Sigmoid colon (tissue), 6 donors: ENCODE measurements at regions not wholly inside any gene's neighbourhood (a gene's known extent, or its start where the extent isn't known, plus 50 kb on each side); places are given as distances from the start of the nearest gene placed in this dataset.

Experiments
- DNase-seq: peaks from one replicate; pipeline ENCODE4 v3.0.0-alpha.2; 2019
- H3K27ac ChIP-seq, 4 donors: fragments of 200-600 bp; sonication (generic); one replicate each; pipeline ENCODE4 v1.5.1; 2016 to 2019; ENCODE audit warnings: mild to moderate bottlenecking in 1 of 4
- H3K27me3 ChIP-seq, 3 donors: fragments of 200-600 bp; sonication (generic); one replicate each; pipeline ENCODE4 v1.5.1; 2019; ENCODE audit warnings: mild to moderate bottlenecking in 1 of 3
- H3K36me3 ChIP-seq, 4 donors: fragments of 200-600 bp; sonication (generic); one replicate each; pipeline ENCODE4 v1.5.1; 2016 to 2019
- H3K4me1 ChIP-seq, 4 donors: fragments of 200-600 bp; sonication (generic); one replicate each; pipeline ENCODE4 v1.5.1; 2017 to 2019
- H3K4me3 ChIP-seq, 4 donors: fragments of 200-600 bp; sonication (generic); one replicate each; pipeline ENCODE4 v1.5.1; 2017 to 2019; ENCODE audit warnings: mild to moderate bottlenecking in 2 of 4, moderate library complexity in 1 of 4
- H3K9me3 ChIP-seq, 4 donors: fragments of 200-600 bp in 3 of 4; sonication (generic) in 3 of 4; one replicate each; pipeline versions ENCODE4 v1.5.1 to v1.6.1; 2013 to 2019
- CTCF ChIP-seq, 4 experiments: fragments of 450-650 bp in 3 of 4; fragments of 200-600 bp in 1 of 4; IDR thresholded peaks; one replicate each; pipeline ENCODE4 v1.5.1; 2016 to 2019; ENCODE audit warnings: antibody characterized with exemption in 4 of 4, mild to moderate bottlenecking in 3 of 4, moderate library complexity in 2 of 4
- EP300 ChIP-seq, 4 donors: sonication (generic); formaldehyde crosslinking; IDR thresholded peaks; one replicate each; pipeline ENCODE4 v1.6.1; 2017; ENCODE audit warnings: antibody characterized with exemption in 4 of 4
- POLR2A ChIP-seq, 2 donors: fragments of 450-650 bp; IDR thresholded peaks; one replicate each; pipeline ENCODE4 v1.6.1; 2016; ENCODE audit warnings: antibody characterized with exemption in 2 of 2, mild to moderate bottlenecking in 2 of 2, moderate library complexity in 2 of 2
- POLR2AphosphoS5 ChIP-seq, 4 donors: sonication (generic); formaldehyde crosslinking; IDR thresholded peaks; one replicate each; pipeline ENCODE4 v1.6.1; 2017; ENCODE audit warnings: antibody characterized with exemption in 4 of 4
- WGBS, 2 donors: extraction: QIAGEN DNeasy Blood & Tissue Kit; methylation state at CpG; one replicate each; pipeline ENCODE4 v1.1.7; 2013; 5-methylcytosine and 5-hydroxymethylcytosine counted together
- intact Hi-C: fragments of 100-400 bp; cut with DNase I; formaldehyde crosslinking; loops from one replicate; pipeline ENCODE4 v1.15.1; 2023
- donor health status: healthy with polysubstance abuse.
- donor health status: healthy.

- DNase-seq = no peak
- intact Hi-C loops = no loop called here
- Histone ChIP-seq H3K4me3 (no peak overlapping the region), H3K27me3 (no peaks in the 10 kb centered on the region), H3K9me3 (no peaks in the 10 kb centered on the region), H3K27ac (no peak overlapping the region), H3K36me3 (no peaks in the 10 kb centered on the region), H3K4me1 (no peaks in the 10 kb centered on the region)
- no peak for TF ChIP-seq POLR2A (IDR thresholded peaks at IDR 0.05)
- no peak for TF ChIP-seq POLR2AphosphoS5 (IDR thresholded peaks at IDR 0.05)
- no peak for TF ChIP-seq CTCF (IDR thresholded peaks at IDR 0.05)
- no peak for TF ChIP-seq EP300 (IDR thresholded peaks at IDR 0.05)
- 75 to 86% methylated on average over 11 of the region's 11 CpGs for WGBS, 2 donors
These were observed 911.6 kb downstream of the KCNJ2 start for GRCh38 chr17:71080937-71081336.

GRCh38 chr17:71081666-71082065 is 912.3 kb downstream of the KCNJ2 start:
- intact Hi-C loops = no loop called here
- no peak overlapping the region for H3K27ac ChIP-seq
- H3K9me3 ChIP-seq = no peaks in the 10 kb centered on the region
- DNase-seq = no peak
- no peaks in the 10 kb centered on the region for H3K4me1 ChIP-seq
- H3K27me3 ChIP-seq = no peaks in the 10 kb centered on the region
- no peaks in the 10 kb centered on the region for H3K36me3 ChIP-seq
- no peak for TF ChIP-seq POLR2AphosphoS5 (IDR thresholded peaks at IDR 0.05)
- no peak for TF ChIP-seq EP300 (IDR thresholded peaks at IDR 0.05)
- no peak for TF ChIP-seq POLR2A (IDR thresholded peaks at IDR 0.05)
- no peak for TF ChIP-seq CTCF (IDR thresholded peaks at IDR 0.05)
- H3K4me3 ChIP-seq = no peak overlapping the region

- TF ChIP-seq CTCF (IDR thresholded peaks at IDR 0.05) (no peak), POLR2AphosphoS5 (IDR thresholded peaks at IDR 0.05) (no peak), POLR2A (IDR thresholded peaks at IDR 0.05) (no peak), EP300 (IDR thresholded peaks at IDR 0.05) (no peak)
- H3K36me3 ChIP-seq = no peaks in the 10 kb centered on the region
- intact Hi-C loops = no loop called here
- WGBS, 2 donors = 51 to 59% methylated on average over 5 of the region's 5 CpGs
- H3K4me3 ChIP-seq = no peak overlapping the region
- H3K9me3 ChIP-seq = no peaks in the 10 kb centered on the region
- no peaks in the 10 kb centered on the region for H3K27me3 ChIP-seq
- H3K4me1 ChIP-seq = no peaks in the 10 kb centered on the region
- DNase-seq = no peak
- H3K27ac ChIP-seq = no peak overlapping the region
These were observed 914.9 kb downstream of the KCNJ2 start for GRCh38 chr17:71084219-71084618.

GRCh38 chr17:71084838-71085237 is 915.5 kb downstream of the KCNJ2 start:
- H3K4me1 ChIP-seq = no peaks in the 10 kb centered on the region
- H3K9me3 ChIP-seq = no peaks in the 10 kb centered on the region
- no peak overlapping the region for H3K27ac ChIP-seq
- no peak overlapping the region for H3K4me3 ChIP-seq
- no peak for TF ChIP-seq POLR2A (IDR thresholded peaks at IDR 0.05)
- TF ChIP-seq EP300 (IDR thresholded peaks at IDR 0.05) = no peak
- TF ChIP-seq POLR2AphosphoS5 (IDR thresholded peaks at IDR 0.05) = no peak
- no peak for TF ChIP-seq CTCF (IDR thresholded peaks at IDR 0.05)
- H3K36me3 ChIP-seq = no peaks in the 10 kb centered on the region
- intact Hi-C loops = no loop called here
- DNase-seq = no peak
- 98% methylated on average over 3 of the region's 3 CpGs for WGBS, 2 donors
- no peaks in the 10 kb centered on the region for H3K27me3 ChIP-seq

GRCh38 chr17:71085238-71086033 is 916.1 kb downstream of the KCNJ2 start:
- Histone ChIP-seq H3K4me3 (no peak overlapping the region), H3K27me3 (no peaks in the 10 kb centered on the region), H3K27ac (no peak overlapping the region), H3K9me3 (no peaks in the 10 kb centered on the region), H3K4me1 (no peaks in the 10 kb centered on the region), H3K36me3 (no peaks in the 10 kb centered on the region)
- no peak for TF ChIP-seq CTCF (IDR thresholded peaks at IDR 0.05)
- no peak for TF ChIP-seq POLR2AphosphoS5 (IDR thresholded peaks at IDR 0.05)
- 51 to 67% methylated on average over 5 of the region's 5 CpGs for WGBS, 2 donors
- DNase-seq = no peak
- intact Hi-C loops = no loop called here
